ENCODE measurements at regions not wholly inside any gene's neighbourhood (a gene's known extent, or its start where the extent isn't known, plus 50 kb on each side); places are given as distances from the start of the nearest gene placed in this dataset.

GRCh38 chr6:115783402-115784061 is 277.2 kb downstream of the FRK start:
- DNase-seq (ENCODE audit: low read depth), result no peak
- POLR2A ChIA-PET, result no interaction called here
- H3K36me3 ChIP-seq (ENCODE audit: control insufficient read depth, insufficient read depth, low read length), result no peaks in the 10 kb centered on the region
- TF ChIP-seq, protein P1, sequence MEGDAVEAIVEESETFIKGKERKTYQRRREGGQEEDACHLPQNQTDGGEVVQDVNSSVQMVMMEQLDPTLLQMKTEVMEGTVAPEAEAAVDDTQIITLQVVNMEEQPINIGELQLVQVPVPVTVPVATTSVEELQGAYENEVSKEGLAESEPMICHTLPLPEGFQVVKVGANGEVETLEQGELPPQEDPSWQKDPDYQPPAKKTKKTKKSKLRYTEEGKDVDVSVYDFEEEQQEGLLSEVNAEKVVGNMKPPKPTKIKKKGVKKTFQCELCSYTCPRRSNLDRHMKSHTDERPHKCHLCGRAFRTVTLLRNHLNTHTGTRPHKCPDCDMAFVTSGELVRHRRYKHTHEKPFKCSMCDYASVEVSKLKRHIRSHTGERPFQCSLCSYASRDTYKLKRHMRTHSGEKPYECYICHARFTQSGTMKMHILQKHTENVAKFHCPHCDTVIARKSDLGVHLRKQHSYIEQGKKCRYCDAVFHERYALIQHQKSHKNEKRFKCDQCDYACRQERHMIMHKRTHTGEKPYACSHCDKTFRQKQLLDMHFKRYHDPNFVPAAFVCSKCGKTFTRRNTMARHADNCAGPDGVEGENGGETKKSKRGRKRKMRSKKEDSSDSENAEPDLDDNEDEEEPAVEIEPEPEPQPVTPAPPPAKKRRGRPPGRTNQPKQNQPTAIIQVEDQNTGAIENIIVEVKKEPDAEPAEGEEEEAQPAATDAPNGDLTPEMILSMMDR (IDR thresholded peaks at IDR 0.05; ENCODE audit: insufficient read depth, low read depth, low read length), result no peak
- no peaks in the 10 kb centered on the region for H3K27me3 ChIP-seq (ENCODE audit: control insufficient read depth, insufficient read depth, low read length)
- H3K4me3 ChIP-seq (ENCODE audit: low read depth, low read length), result no peak overlapping the region
- CTCF ChIA-PET, result no interaction called here

- Histone ChIP-seq H3K36me3 (ENCODE audit: control insufficient read depth, insufficient read depth, low read length) (no peaks in the 10 kb centered on the region), H3K4me3 (ENCODE audit: low read depth, low read length) (no peak overlapping the region), H3K27me3 (ENCODE audit: control insufficient read depth, insufficient read depth, low read length) (no peaks in the 10 kb centered on the region)
- no peak for DNase-seq (ENCODE audit: low read depth)
- POLR2A ChIA-PET, result no interaction called here
- CTCF ChIA-PET, result no interaction called here
- TF ChIP-seq, protein P1 (IDR thresholded peaks at IDR 0.05; ENCODE audit: insufficient read depth, low read depth, low read length), result no peak
These were observed 278.1 kb downstream of the FRK start for GRCh38 chr6:115782612-115783011.

- DNase-seq (ENCODE audit: low read depth), result no peak
- H3K4me3 ChIP-seq (ENCODE audit: low read depth, low read length), result no peak overlapping the region
- ChIA-PET POLR2A (no interaction called here), CTCF (no interaction called here)
- TF ChIP-seq, protein P1 (IDR thresholded peaks at IDR 0.05; ENCODE audit: insufficient read depth, low read depth, low read length), result no peak
- no peaks in the 10 kb centered on the region for H3K27me3 ChIP-seq (ENCODE audit: control insufficient read depth, insufficient read depth, low read length)
- H3K36me3 ChIP-seq (ENCODE audit: control insufficient read depth, insufficient read depth, low read length), result no peaks in the 10 kb centered on the region
These were observed 286.9 kb downstream of the FRK start for GRCh38 chr6:115773741-115774140.

DNA sequence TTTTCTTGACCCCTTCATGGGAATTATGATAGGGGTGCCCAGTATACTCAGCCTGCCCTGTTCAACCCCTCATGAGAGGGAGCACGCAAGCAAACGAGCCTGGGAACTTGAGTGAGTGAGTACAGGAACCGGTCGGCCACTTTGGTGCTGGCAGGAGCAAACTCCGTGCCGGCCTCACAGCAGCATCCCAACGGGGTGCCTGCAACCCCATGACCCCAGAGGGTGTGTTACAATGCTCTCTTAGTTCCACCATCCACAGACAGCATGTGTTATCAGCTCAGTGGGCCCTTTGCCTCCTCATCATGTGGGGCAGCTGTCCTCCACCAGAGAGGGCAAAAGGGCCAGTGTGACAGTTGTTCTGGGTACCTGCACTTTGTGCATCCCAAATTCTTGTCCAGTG is 289.8 kb downstream of the FRK start:
- Histone ChIP-seq H3K36me3 (ENCODE audit: control insufficient read depth, insufficient read depth, low read length) (no peaks in the 10 kb centered on the region), H3K4me3 (ENCODE audit: low read depth, low read length) (no peak overlapping the region), H3K27me3 (ENCODE audit: control insufficient read depth, insufficient read depth, low read length) (no peaks in the 10 kb centered on the region)
- POLR2A ChIA-PET, result no interaction called here
- DNase-seq (ENCODE audit: low read depth), result no peak
- TF ChIP-seq, protein P1 (IDR thresholded peaks at IDR 0.05; ENCODE audit: insufficient read depth, low read depth, low read length), result no peak
- CTCF ChIA-PET, result no interaction called here

GRCh38 chr6:115768500-115768899 is 292.2 kb downstream of the FRK start:
- no peaks in the 10 kb centered on the region for H3K27me3 ChIP-seq (ENCODE audit: control insufficient read depth, insufficient read depth, low read length)
- no peak for DNase-seq (ENCODE audit: low read depth)
- no peak overlapping the region for H3K4me3 ChIP-seq (ENCODE audit: low read depth, low read length)
- no peaks in the 10 kb centered on the region for H3K36me3 ChIP-seq (ENCODE audit: control insufficient read depth, insufficient read depth, low read length)
- TF ChIP-seq, protein P1 (IDR thresholded peaks at IDR 0.05; ENCODE audit: insufficient read depth, low read depth, low read length), result no peak
- CTCF ChIA-PET, result no interaction called here
- POLR2A ChIA-PET, result no interaction called here
